Endodermal cell (in vitro differentiated cells): ENCODE measurements at regions not wholly inside any gene's neighbourhood (a gene's known extent, or its start where the extent isn't known, plus 50 kb on each side); places are given as distances from the start of the nearest gene placed in this dataset.
A peak's percentile ranks its signal among the peaks of the same experiment; 100 is the strongest.
"Not testable (repeated sequence)": the region's sequence is repeated elsewhere in the genome, so short reads cannot be mapped to it uniquely, and the experiment has no call there.

Experiments used
- DNase-seq: peaks from one replicate; pipeline ENCODE4 v3.0.0-alpha.2; 2017
- H3K27ac ChIP-seq: 2 replicates; pipeline ENCODE4 v1.5.1; 2013; ENCODE audit warnings: mild to moderate bottlenecking, low read depth, low read length, moderate library complexity
- H3K27me3 ChIP-seq: 2 replicates; pipeline ENCODE4 v1.6.1; 2013; ENCODE audit warnings: mild to moderate bottlenecking, low read length, moderate library complexity; ENCODE audit not compliant: insufficient read depth, control insufficient read depth, poor library complexity, severe bottlenecking
- H3K36me3 ChIP-seq: 2 replicates; pipeline ENCODE4 v1.7.0; 2013; ENCODE audit warnings: mild to moderate bottlenecking, low read length, moderate library complexity; ENCODE audit not compliant: control insufficient read depth, insufficient read depth
- H3K4me1 ChIP-seq: one replicate; pipeline ENCODE4 v1.7.0; 2013; ENCODE audit warnings: low read length; ENCODE audit not compliant: control insufficient read depth, insufficient read depth
- H3K4me3 ChIP-seq: 2 replicates; pipeline ENCODE4 v1.5.1; 2013; ENCODE audit warnings: mild to moderate bottlenecking, low read length, moderate library complexity
- H3K9ac ChIP-seq: 2 replicates; pipeline ENCODE4 v1.6.1; 2013; ENCODE audit warnings: mild to moderate bottlenecking, low read length, moderate library complexity; ENCODE audit not compliant: poor library complexity, severe bottlenecking; ENCODE audit errors: extremely low read depth
- H3K9me3 ChIP-seq: 2 replicates; pipeline ENCODE4 v1.6.1; 2013; ENCODE audit warnings: mild to moderate bottlenecking, low read length, moderate library complexity; ENCODE audit not compliant: control insufficient read depth
- H3K27ac Mint-ChIP-seq: 2 replicates; pipeline ENCODE4 v1.8.0; 2020; ENCODE audit warnings: mixed read lengths
- H3K27me3 Mint-ChIP-seq: 2 replicates; pipeline ENCODE4 v1.8.0; 2021; ENCODE audit warnings: mild to moderate bottlenecking, mixed read lengths; ENCODE audit not compliant: insufficient read depth
- H3K36me3 Mint-ChIP-seq: 2 replicates; pipeline ENCODE4 v1.8.0; 2020; ENCODE audit warnings: low read depth, mixed read lengths
- H3K4me1 Mint-ChIP-seq: 2 replicates; pipeline ENCODE4 v1.8.0; 2020; ENCODE audit warnings: mixed read lengths
- H3K4me3 Mint-ChIP-seq: 2 replicates; pipeline ENCODE4 v1.8.0; 2020; ENCODE audit warnings: mild to moderate bottlenecking, moderate library complexity, mixed read lengths
- H3K9me3 Mint-ChIP-seq: 2 replicates; pipeline ENCODE4 v1.8.0; 2020; ENCODE audit warnings: mild to moderate bottlenecking, mixed read lengths
- CTCF ChIP-seq: fragments of 200-600 bp; sonication (generic); conservative IDR thresholded peaks from 2 replicates; pipeline ENCODE4 v1.5.0; 2021; ENCODE audit warnings: antibody characterized with exemption, mild to moderate bottlenecking
- WGBS, 2 experiments: methylation state at CpG; one replicate each; pipeline versions ENCODE4 v1.1.5 to v1.1.7; 2013; ENCODE audit warnings: missing lambda C conversion rate in 2 of 2, mixed read lengths in 1 of 2; ENCODE audit not compliant: insufficient coverage in 1 of 2, insufficient read length in 1 of 2; 5-methylcytosine and 5-hydroxymethylcytosine counted together

- H3K27me3 ChIP-seq = no peaks in the 10 kb centered on the region
- whole genome bisulfite sequencing, 2 experiments = 51 to 81% methylated on average over 5 to 35 of the region's 39 CpGs
- peaks cover 5% of the 10 kb centered on the region for H3K4me1 Mint-ChIP-seq
- no peaks in the 10 kb centered on the region for H3K36me3 ChIP-seq
- H3K4me3 Mint-ChIP-seq = peak overlapping the region; percentile 42
- H3K27ac ChIP-seq = no peak overlapping the region
- H3K36me3 Mint-ChIP-seq = no peaks in the 10 kb centered on the region
- peaks cover 10% of the 10 kb centered on the region for H3K9me3 Mint-ChIP-seq
- peak; percentile 74 for DNase-seq
- no peak for TF ChIP-seq CTCF
- H3K9ac ChIP-seq = no peak overlapping the region
- H3K4me1 ChIP-seq = no peaks in the 10 kb centered on the region
- peak overlapping the region; percentile 4 for H3K27ac Mint-ChIP-seq
- no peak overlapping the region for H3K4me3 ChIP-seq
- H3K27me3 Mint-ChIP-seq = no peaks in the 10 kb centered on the region
- H3K9me3 ChIP-seq = no peaks in the 10 kb centered on the region
These were observed 242.7 kb downstream of the ASXL3 start for GRCh38 chr18:33820517-33821371.

GRCh38 chr18:33819692-33820343 lies 241.8 kb downstream of the ASXL3 start:
- H3K36me3 ChIP-seq, DNase-seq, H3K9me3 ChIP-seq, H3K27me3 Mint-ChIP-seq, H3K9ac ChIP-seq, H3K27me3 ChIP-seq, H3K36me3 Mint-ChIP-seq, H3K4me1 ChIP-seq, H3K27ac ChIP-seq, H3K4me1 Mint-ChIP-seq, H3K27ac Mint-ChIP-seq, H3K4me3 ChIP-seq: not testable (repeated sequence)
- Mint-ChIP-seq H3K9me3 (peaks cover 10% of the 10 kb centered on the region), H3K4me3 (peak overlapping the region; percentile 62)
- WGBS, 2 experiments = 50 to 100% methylated on average over 1 to 9 of the region's 32 CpGs

GRCh38 chr18:33818145-33818544 lies 240.1 kb downstream of the ASXL3 start:
- Mint-ChIP-seq H3K4me1 (peaks cover 5% of the 10 kb centered on the region), H3K36me3 (no peaks in the 10 kb centered on the region), H3K27me3 (no peaks in the 10 kb centered on the region), H3K9me3 (peaks cover 10% of the 10 kb centered on the region), H3K4me3 (no peak overlapping the region), H3K27ac (no peak overlapping the region)
- Histone ChIP-seq H3K27me3 (no peaks in the 10 kb centered on the region), H3K9ac (no peak overlapping the region), H3K9me3 (no peaks in the 10 kb centered on the region), H3K36me3 (no peaks in the 10 kb centered on the region), H3K27ac (no peak overlapping the region), H3K4me1 (no peaks in the 10 kb centered on the region), H3K4me3 (no peak overlapping the region)
- DNase-seq = no peak
- no peak for TF ChIP-seq CTCF
- WGBS, 2 experiments = 88 to 100% methylated on average over 1 of the region's 1 CpG
